ENCODE measurements at regions not wholly inside any gene's neighbourhood (a gene's known extent, or its start where the extent isn't known, plus 50 kb on each side); places are given as distances from the start of the nearest gene placed in this dataset.
"Not testable (repeated sequence)": the region's sequence is repeated elsewhere in the genome, so short reads cannot be mapped to it uniquely, and the experiment has no call there.

GRCh38 chr9:43089337-43089736, 905.9 kb downstream of the SPATA31A6 start:
- CTCF ChIA-PET; POLR2A ChIA-PET (ENCODE audit: low non-redundant PET); H3K27ac ChIP-seq (ENCODE audit: low read depth, low read length, poor library complexity, severe bottlenecking); H3K27me3 ChIP-seq (replicated peaks; ENCODE audit: insufficient read depth, low read depth, low read length, poor library complexity); H3K4me1 ChIP-seq (ENCODE audit: insufficient read depth, low read length, poor library complexity, severe bottlenecking); intact Hi-C loops (cut with micrococcal nuclease; ENCODE audit: unreplicated experiment); BruUV-seq (replicated peaks); H3K36me3 ChIP-seq (ENCODE audit: insufficient read depth, low read length, poor library complexity, severe bottlenecking); H3K4me3 ChIP-seq (ENCODE audit: low read depth, low read length, poor library complexity, severe bottlenecking); DNase-seq (ENCODE audit: low spot score); H3K9me3 ChIP-seq (ENCODE audit: low read depth, low read length, poor library complexity, severe bottlenecking): not testable (repeated sequence)

- POLR2A ChIA-PET (ENCODE audit: low non-redundant PET); DNase-seq (ENCODE audit: low spot score); H3K27me3 ChIP-seq (replicated peaks; ENCODE audit: insufficient read depth, low read depth, low read length, poor library complexity): not testable (repeated sequence)
These were observed 926.9 kb downstream of the SPATA31A6 start for GRCh38 chr9:43110376-43110775.

GRCh38 chr9:43112846-43113245, 929.4 kb downstream of the SPATA31A6 start:
- H3K27ac ChIP-seq (ENCODE audit: low read depth, low read length, poor library complexity, severe bottlenecking); POLR2A ChIA-PET (ENCODE audit: low non-redundant PET); H3K36me3 ChIP-seq (ENCODE audit: insufficient read depth, low read length, poor library complexity, severe bottlenecking); BruUV-seq (replicated peaks); H3K4me3 ChIP-seq (ENCODE audit: low read depth, low read length, poor library complexity, severe bottlenecking); intact Hi-C loops (cut with micrococcal nuclease; ENCODE audit: unreplicated experiment); H3K9me3 ChIP-seq (ENCODE audit: low read depth, low read length, poor library complexity, severe bottlenecking); H3K27me3 ChIP-seq (replicated peaks; ENCODE audit: insufficient read depth, low read depth, low read length, poor library complexity); H3K4me1 ChIP-seq (ENCODE audit: insufficient read depth, low read length, poor library complexity, severe bottlenecking); DNase-seq (ENCODE audit: low spot score); CTCF ChIA-PET: not testable (repeated sequence)

More at GRCh38 chr9:43110376-43110775, 926.9 kb downstream of the SPATA31A6 start:
- H3K27ac ChIP-seq (ENCODE audit: low read depth, low read length, poor library complexity, severe bottlenecking); CTCF ChIA-PET; BruUV-seq (replicated peaks); H3K4me1 ChIP-seq (ENCODE audit: insufficient read depth, low read length, poor library complexity, severe bottlenecking); H3K9me3 ChIP-seq (ENCODE audit: low read depth, low read length, poor library complexity, severe bottlenecking); H3K36me3 ChIP-seq (ENCODE audit: insufficient read depth, low read length, poor library complexity, severe bottlenecking); H3K4me3 ChIP-seq (ENCODE audit: low read depth, low read length, poor library complexity, severe bottlenecking); intact Hi-C loops (cut with micrococcal nuclease; ENCODE audit: unreplicated experiment): not testable (repeated sequence)

GRCh38 chr9:43115813-43116229, 932.4 kb downstream of the SPATA31A6 start:
- H3K4me1 ChIP-seq (ENCODE audit: insufficient read depth, low read length, poor library complexity, severe bottlenecking); H3K9me3 ChIP-seq (ENCODE audit: low read depth, low read length, poor library complexity, severe bottlenecking); H3K27ac ChIP-seq (ENCODE audit: low read depth, low read length, poor library complexity, severe bottlenecking); POLR2A ChIA-PET (ENCODE audit: low non-redundant PET); BruUV-seq (replicated peaks); H3K4me3 ChIP-seq (ENCODE audit: low read depth, low read length, poor library complexity, severe bottlenecking); H3K27me3 ChIP-seq (replicated peaks; ENCODE audit: insufficient read depth, low read depth, low read length, poor library complexity); intact Hi-C loops (cut with micrococcal nuclease; ENCODE audit: unreplicated experiment); CTCF ChIA-PET; DNase-seq (ENCODE audit: low spot score); H3K36me3 ChIP-seq (ENCODE audit: insufficient read depth, low read length, poor library complexity, severe bottlenecking): not testable (repeated sequence)

GRCh38 chr9:43118088-43118865, 934.8 kb downstream of the SPATA31A6 start:
- BruUV-seq (replicated peaks); POLR2A ChIA-PET (ENCODE audit: low non-redundant PET); H3K27ac ChIP-seq (ENCODE audit: low read depth, low read length, poor library complexity, severe bottlenecking); H3K4me3 ChIP-seq (ENCODE audit: low read depth, low read length, poor library complexity, severe bottlenecking); DNase-seq (ENCODE audit: low spot score); CTCF ChIA-PET; H3K27me3 ChIP-seq (replicated peaks; ENCODE audit: insufficient read depth, low read depth, low read length, poor library complexity); H3K4me1 ChIP-seq (ENCODE audit: insufficient read depth, low read length, poor library complexity, severe bottlenecking); H3K9me3 ChIP-seq (ENCODE audit: low read depth, low read length, poor library complexity, severe bottlenecking); H3K36me3 ChIP-seq (ENCODE audit: insufficient read depth, low read length, poor library complexity, severe bottlenecking); intact Hi-C loops (cut with micrococcal nuclease; ENCODE audit: unreplicated experiment): not testable (repeated sequence)

- H3K27ac ChIP-seq (ENCODE audit: low read depth, low read length, poor library complexity, severe bottlenecking); DNase-seq (ENCODE audit: low spot score); H3K4me3 ChIP-seq (ENCODE audit: low read depth, low read length, poor library complexity, severe bottlenecking); H3K36me3 ChIP-seq (ENCODE audit: insufficient read depth, low read length, poor library complexity, severe bottlenecking); CTCF ChIA-PET; H3K27me3 ChIP-seq (replicated peaks; ENCODE audit: insufficient read depth, low read depth, low read length, poor library complexity); H3K4me1 ChIP-seq (ENCODE audit: insufficient read depth, low read length, poor library complexity, severe bottlenecking); H3K9me3 ChIP-seq (ENCODE audit: low read depth, low read length, poor library complexity, severe bottlenecking); intact Hi-C loops (cut with micrococcal nuclease; ENCODE audit: unreplicated experiment); POLR2A ChIA-PET (ENCODE audit: low non-redundant PET); BruUV-seq (replicated peaks): not testable (repeated sequence)
These were observed 936.1 kb downstream of the SPATA31A6 start for GRCh38 chr9:43119565-43119964.

GRCh38 chr9:43119978-43120377, 936.5 kb downstream of the SPATA31A6 start:
- H3K36me3 ChIP-seq (ENCODE audit: insufficient read depth, low read length, poor library complexity, severe bottlenecking); POLR2A ChIA-PET (ENCODE audit: low non-redundant PET); H3K4me3 ChIP-seq (ENCODE audit: low read depth, low read length, poor library complexity, severe bottlenecking); intact Hi-C loops (cut with micrococcal nuclease; ENCODE audit: unreplicated experiment); CTCF ChIA-PET; H3K9me3 ChIP-seq (ENCODE audit: low read depth, low read length, poor library complexity, severe bottlenecking); H3K27me3 ChIP-seq (replicated peaks; ENCODE audit: insufficient read depth, low read depth, low read length, poor library complexity); H3K4me1 ChIP-seq (ENCODE audit: insufficient read depth, low read length, poor library complexity, severe bottlenecking); DNase-seq (ENCODE audit: low spot score); H3K27ac ChIP-seq (ENCODE audit: low read depth, low read length, poor library complexity, severe bottlenecking); BruUV-seq (replicated peaks): not testable (repeated sequence)

- H3K27me3 ChIP-seq (replicated peaks; ENCODE audit: insufficient read depth, low read depth, low read length, poor library complexity); H3K4me3 ChIP-seq (ENCODE audit: low read depth, low read length, poor library complexity, severe bottlenecking); intact Hi-C loops (cut with micrococcal nuclease; ENCODE audit: unreplicated experiment); H3K36me3 ChIP-seq (ENCODE audit: insufficient read depth, low read length, poor library complexity, severe bottlenecking); CTCF ChIA-PET; POLR2A ChIA-PET (ENCODE audit: low non-redundant PET); BruUV-seq (replicated peaks); H3K9me3 ChIP-seq (ENCODE audit: low read depth, low read length, poor library complexity, severe bottlenecking); H3K4me1 ChIP-seq (ENCODE audit: insufficient read depth, low read length, poor library complexity, severe bottlenecking); H3K27ac ChIP-seq (ENCODE audit: low read depth, low read length, poor library complexity, severe bottlenecking); DNase-seq (ENCODE audit: low spot score): not testable (repeated sequence)
These were observed 942.4 kb downstream of the SPATA31A6 start for GRCh38 chr9:43125894-43126293.

Measured in A673 (cell line).